ENCODE measurements at regions not wholly inside any gene's neighbourhood (a gene's known extent, or its start where the extent isn't known, plus 50 kb on each side); places are given as distances from the start of the nearest gene placed in this dataset.

GRCh38 chr2:215726070-215726469 is 287.3 kb downstream of the MREG start:
- TF ChIP-seq EZH2 (IDR thresholded peaks at IDR 0.05) (no peak), POLR2AphosphoS5 (IDR thresholded peaks at IDR 0.05; ENCODE audit: borderline replicate concordance, low read depth, low read length) (no peak)
